NCI-H526 treated with DMSO at 0.1 percent for 48 hours (cell line): ENCODE measurements at regions not wholly inside any gene's neighbourhood (a gene's known extent, or its start where the extent isn't known, plus 50 kb on each side); places are given as distances from the start of the nearest gene placed in this dataset.

ENCODE experiments used
- DNase-seq: peaks from one replicate; lab custom pipeline; 2025; lab: John Stamatoyannopoulos, UW

- no peak for DNase-seq
Observed at GRCh38 chr20:61050336-61050890, 201.6 kb upstream of the CDH4 start.

- no peak for DNase-seq
Observed at GRCh38 chr20:61052195-61052750, 199.8 kb upstream of the CDH4 start.

GRCh38 chr20:61052776-61053442 lies 199.2 kb upstream of the CDH4 start:
- no peak for DNase-seq

- no peak for DNase-seq
Observed at GRCh38 chr20:61053487-61053886, 198.6 kb upstream of the CDH4 start.

- DNase-seq = no peak
Observed at GRCh38 chr20:61053889-61054288, 198.2 kb upstream of the CDH4 start.

- no peak for DNase-seq
Observed at GRCh38 chr20:61054411-61054810, 197.7 kb upstream of the CDH4 start.

GRCh38 chr20:61055180-61056010 lies 196.7 kb upstream of the CDH4 start:
- no peak for DNase-seq

- DNase-seq = no peak
Observed at GRCh38 chr20:61056116-61056515, 195.9 kb upstream of the CDH4 start.

GRCh38 chr20:61056627-61057442 lies 195.2 kb upstream of the CDH4 start:
- DNase-seq = no peak

GRCh38 chr20:61057443-61058121 lies 194.5 kb upstream of the CDH4 start:
- no peak for DNase-seq

- DNase-seq = no peak
Observed at GRCh38 chr20:61061981-61062380, 190.1 kb upstream of the CDH4 start.

- DNase-seq = no peak
Observed at GRCh38 chr20:61065853-61066252, 186.2 kb upstream of the CDH4 start.

- no peak for DNase-seq
Observed at GRCh38 chr20:61066526-61066925, 185.5 kb upstream of the CDH4 start.

- DNase-seq = no peak
Observed at GRCh38 chr20:61067221-61067620, 184.8 kb upstream of the CDH4 start.

- no peak for DNase-seq
Observed at GRCh38 chr20:61072398-61072797, 179.7 kb upstream of the CDH4 start.

- DNase-seq = no peak
Observed at GRCh38 chr20:61073376-61073775, 178.7 kb upstream of the CDH4 start.

GRCh38 chr20:61082720-61083119 lies 169.3 kb upstream of the CDH4 start:
- DNase-seq = peak; percentile 26

- no peak for DNase-seq
Observed at GRCh38 chr20:61083431-61083830, 168.6 kb upstream of the CDH4 start.

- DNase-seq = no peak
Observed at GRCh38 chr20:61086031-61086430, 166.0 kb upstream of the CDH4 start.

- DNase-seq = no peak
Observed at GRCh38 chr20:61090541-61090940, 161.5 kb upstream of the CDH4 start.

- no peak for DNase-seq
Observed at GRCh38 chr20:61092251-61092650, 159.8 kb upstream of the CDH4 start.
